Suprapubic skin (tissue), 4 donors: ENCODE measurements at regions not wholly inside any gene's neighbourhood (a gene's known extent, or its start where the extent isn't known, plus 50 kb on each side); places are given as distances from the start of the nearest gene placed in this dataset.
"Not testable (repeated sequence)": the region's sequence is repeated elsewhere in the genome, so short reads cannot be mapped to it uniquely, and the experiment has no call there.

ENCODE experiments used
- DNase-seq, 2 donors: peaks; one replicate each; pipeline ENCODE4 v3.0.0-alpha.2; 2019; ENCODE audit warnings: low spot score in 2 of 2
- H3K27ac ChIP-seq: fragments of 200-600 bp; sonication (generic); one replicate; pipeline ENCODE4 v1.5.1; 2019
- H3K27me3 ChIP-seq: fragments of 200-600 bp; sonication (generic); one replicate; pipeline ENCODE4 v1.5.1; 2019
- H3K36me3 ChIP-seq: fragments of 200-600 bp; sonication (generic); one replicate; pipeline ENCODE4 v1.5.1; 2019
- H3K4me1 ChIP-seq: fragments of 200-600 bp; sonication (generic); one replicate; pipeline ENCODE4 v1.5.1; 2019
- H3K4me3 ChIP-seq: fragments of 200-600 bp; sonication (generic); one replicate; pipeline ENCODE4 v1.5.1; 2019; ENCODE audit warnings: mild to moderate bottlenecking
- H3K9me3 ChIP-seq: fragments of 200-600 bp; sonication (generic); one replicate; pipeline ENCODE4 v1.5.1; 2019
- CTCF ChIP-seq, 2 donors: fragments of 200-600 bp in 1 of 2; fragments of 450-650 bp in 1 of 2; sonication (generic) in 1 of 2; IDR thresholded peaks; one replicate each; pipeline ENCODE4 v1.5.1; 2016 to 2019; ENCODE audit warnings: antibody characterized with exemption in 2 of 2, mild to moderate bottlenecking in 1 of 2, moderate library complexity in 1 of 2
- EP300 ChIP-seq: sonication (generic); formaldehyde crosslinking; IDR thresholded peaks from one replicate; pipeline ENCODE4 v1.6.1; 2017; ENCODE audit warnings: antibody characterized with exemption
- POLR2A ChIP-seq, 2 donors: fragments of 450-650 bp; IDR thresholded peaks; one replicate each; pipeline ENCODE4 v1.6.1; 2017; ENCODE audit warnings: antibody characterized with exemption in 2 of 2, mild to moderate bottlenecking in 2 of 2, moderate library complexity in 2 of 2
- POLR2AphosphoS5 ChIP-seq, 3 donors: sonication (generic); formaldehyde crosslinking; IDR thresholded peaks; one replicate each; pipeline ENCODE4 v1.6.1; 2017; ENCODE audit warnings: antibody characterized with exemption in 3 of 3
- WGBS: methylation state at CpG from one replicate; pipeline ENCODE4 v1.1.5; 2018; 5-methylcytosine and 5-hydroxymethylcytosine counted together

GRCh38 chr11:26865703-26866102, 128.2 kb upstream of the FIBIN start:
- WGBS, result 66% methylated on average over 2 of the region's 2 CpGs
- DNase-seq, result no peak
- H3K4me1 ChIP-seq, result no peaks in the 10 kb centered on the region
- H3K27me3 ChIP-seq, result no peaks in the 10 kb centered on the region
- H3K4me3 ChIP-seq, result no peak overlapping the region
- H3K36me3 ChIP-seq, result no peaks in the 10 kb centered on the region
- H3K9me3 ChIP-seq, result no peaks in the 10 kb centered on the region
- TF ChIP-seq EP300 (no peak), POLR2AphosphoS5 (IDR thresholded peaks at IDR 0.05) (no peak), POLR2A (IDR thresholded peaks at IDR 0.05) (no peak), CTCF (IDR thresholded peaks at IDR 0.05) (no peak)
- H3K27ac ChIP-seq, result no peak overlapping the region

- Histone ChIP-seq H3K4me1 (no peaks in the 10 kb centered on the region), H3K27ac (no peak overlapping the region), H3K9me3 (no peaks in the 10 kb centered on the region), H3K4me3 (no peak overlapping the region), H3K36me3 (no peaks in the 10 kb centered on the region), H3K27me3 (no peaks in the 10 kb centered on the region)
- DNase-seq, result no peak
- no peak for TF ChIP-seq POLR2A (IDR thresholded peaks at IDR 0.05)
- no peak for TF ChIP-seq EP300
- no peak for TF ChIP-seq POLR2AphosphoS5 (IDR thresholded peaks at IDR 0.05)
- no peak for TF ChIP-seq CTCF (IDR thresholded peaks at IDR 0.05)
Measured at GRCh38 chr11:26867286-26867685, 126.6 kb upstream of the FIBIN start.

- Histone ChIP-seq H3K4me1 (no peaks in the 10 kb centered on the region), H3K27me3 (no peaks in the 10 kb centered on the region), H3K36me3 (no peaks in the 10 kb centered on the region), H3K4me3 (no peak overlapping the region), H3K27ac (no peak overlapping the region), H3K9me3 (peaks cover 19% of the 10 kb centered on the region)
- TF ChIP-seq POLR2AphosphoS5 (IDR thresholded peaks at IDR 0.05), result no peak
- no peak for TF ChIP-seq CTCF (IDR thresholded peaks at IDR 0.05)
- no peak for TF ChIP-seq POLR2A (IDR thresholded peaks at IDR 0.05)
- no peak for TF ChIP-seq EP300
- WGBS, result 84% methylated on average over 4 of the region's 4 CpGs
- no peak for DNase-seq
Measured at GRCh38 chr11:26878959-26879581, 114.8 kb upstream of the FIBIN start.

GRCh38 chr11:26882363-26882880, 111.5 kb upstream of the FIBIN start:
- DNase-seq, H3K4me3 ChIP-seq, H3K27ac ChIP-seq, H3K27me3 ChIP-seq, H3K36me3 ChIP-seq, H3K4me1 ChIP-seq: not testable (repeated sequence)
- 67% methylated on average over 1 of the region's 4 CpGs for WGBS
- peaks cover 14% of the 10 kb centered on the region for H3K9me3 ChIP-seq

GRCh38 chr11:26891501-26891900, 102.4 kb upstream of the FIBIN start:
- no peaks in the 10 kb centered on the region for H3K27me3 ChIP-seq
- no peak overlapping the region for H3K4me3 ChIP-seq
- no peak for DNase-seq
- 71% methylated on average over 2 of the region's 2 CpGs for WGBS
- no peaks in the 10 kb centered on the region for H3K9me3 ChIP-seq
- H3K27ac ChIP-seq, result no peak overlapping the region
- H3K4me1 ChIP-seq, result no peaks in the 10 kb centered on the region
- H3K36me3 ChIP-seq, result no peaks in the 10 kb centered on the region
- TF ChIP-seq POLR2A (IDR thresholded peaks at IDR 0.05) (no peak), EP300 (no peak)

GRCh38 chr11:26896719-26897118, 97.2 kb upstream of the FIBIN start:
- H3K4me3 ChIP-seq, result no peak overlapping the region
- no peak for TF ChIP-seq EP300
- WGBS, result 42% methylated on average over 2 of the region's 2 CpGs
- no peaks in the 10 kb centered on the region for H3K36me3 ChIP-seq
- no peak overlapping the region for H3K27ac ChIP-seq
- H3K9me3 ChIP-seq, result no peaks in the 10 kb centered on the region
- DNase-seq, result no peak
- H3K27me3 ChIP-seq, result no peaks in the 10 kb centered on the region
- no peaks in the 10 kb centered on the region for H3K4me1 ChIP-seq

GRCh38 chr11:26898799-26899198, 95.1 kb upstream of the FIBIN start:
- no peaks in the 10 kb centered on the region for H3K9me3 ChIP-seq
- DNase-seq, result no peak
- H3K27ac ChIP-seq, result no peak overlapping the region
- WGBS, result 77% methylated on average over 1 of the region's 1 CpG
- no peaks in the 10 kb centered on the region for H3K36me3 ChIP-seq
- no peaks in the 10 kb centered on the region for H3K27me3 ChIP-seq
- H3K4me1 ChIP-seq, result no peaks in the 10 kb centered on the region
- TF ChIP-seq EP300, result no peak
- TF ChIP-seq POLR2AphosphoS5 (IDR thresholded peaks at IDR 0.05), result no peak
- no peak for TF ChIP-seq POLR2A (IDR thresholded peaks at IDR 0.05)
- no peak for TF ChIP-seq CTCF (IDR thresholded peaks at IDR 0.05)
- H3K4me3 ChIP-seq, result no peak overlapping the region
